HS-27A (cell line): ENCODE measurements at regions not wholly inside any gene's neighbourhood (a gene's known extent, or its start where the extent isn't known, plus 50 kb on each side); places are given as distances from the start of the nearest gene placed in this dataset.

Source experiments
- DNase-seq: peaks from one replicate; pipeline ENCODE4 v3.0.0-alpha.2; 2012; ENCODE audit warnings: low read depth, missing footprints

DNA sequence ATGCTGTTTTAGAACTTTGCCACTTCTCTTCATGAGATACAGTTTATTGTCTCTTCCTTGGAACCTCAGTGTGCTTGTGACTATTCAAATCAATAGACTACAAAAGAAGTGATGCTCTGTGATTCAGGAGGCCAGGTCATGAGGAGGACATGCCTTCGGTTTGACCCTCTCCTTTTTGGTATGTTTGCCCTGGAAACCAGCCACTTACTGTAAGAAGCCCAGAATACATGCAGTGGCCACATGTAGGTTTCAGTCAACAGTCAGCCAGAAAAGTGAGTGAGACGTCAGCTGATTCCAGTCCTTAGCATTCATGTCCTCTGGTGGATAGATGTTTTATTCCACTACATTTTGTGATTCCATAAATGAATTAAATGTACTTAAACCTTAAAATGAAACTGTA lies 328.7 kb downstream of the PCDH18 start:
- no peak for DNase-seq

GRCh38 chr4:137200322-137200721 lies 332.0 kb downstream of the PCDH18 start:
- no peak for DNase-seq

DNA sequence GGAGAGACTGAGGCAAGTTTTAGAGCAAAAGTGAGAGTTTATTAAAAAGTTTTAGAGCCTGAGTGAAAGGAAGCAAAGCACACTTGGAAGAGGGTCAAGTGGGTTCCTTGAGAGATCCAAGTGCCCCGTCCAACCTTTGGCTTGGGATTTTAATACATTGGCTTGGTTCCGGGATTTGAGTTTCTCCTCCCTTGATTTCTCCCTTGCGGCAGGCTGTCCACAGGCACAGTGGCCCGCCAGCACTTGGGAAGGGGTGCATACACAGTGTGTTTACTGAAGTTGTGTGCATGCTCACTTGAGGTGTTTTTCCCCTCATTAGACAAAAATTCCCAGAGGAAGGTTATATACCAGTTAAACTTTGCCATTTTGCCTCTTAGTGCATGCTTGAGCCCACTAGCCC lies 333.5 kb downstream of the PCDH18 start:
- no peak for DNase-seq

- DNase-seq: no peak
Observed at GRCh38 chr4:137194670-137195069, 337.6 kb downstream of the PCDH18 start.

DNA sequence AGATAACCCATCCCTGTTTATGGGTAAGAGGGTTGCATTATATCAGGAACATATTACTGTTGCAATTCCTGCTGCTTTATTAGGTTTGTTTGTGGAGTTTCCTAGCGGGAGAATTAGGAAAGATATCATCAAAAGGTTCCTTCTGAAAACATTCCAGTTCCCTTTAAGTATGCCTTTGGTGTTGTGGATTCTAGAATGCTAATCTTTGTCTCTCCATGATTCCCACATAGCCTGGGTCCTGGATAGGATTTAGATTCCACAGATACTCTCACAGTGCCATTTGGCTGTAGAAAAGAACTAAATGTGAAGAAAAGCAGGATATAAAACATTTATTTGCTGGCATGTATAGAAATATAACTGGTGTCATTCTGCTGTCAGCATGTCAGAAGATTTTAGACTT lies 338.7 kb downstream of the PCDH18 start:
- DNase-seq: no peak

DNA sequence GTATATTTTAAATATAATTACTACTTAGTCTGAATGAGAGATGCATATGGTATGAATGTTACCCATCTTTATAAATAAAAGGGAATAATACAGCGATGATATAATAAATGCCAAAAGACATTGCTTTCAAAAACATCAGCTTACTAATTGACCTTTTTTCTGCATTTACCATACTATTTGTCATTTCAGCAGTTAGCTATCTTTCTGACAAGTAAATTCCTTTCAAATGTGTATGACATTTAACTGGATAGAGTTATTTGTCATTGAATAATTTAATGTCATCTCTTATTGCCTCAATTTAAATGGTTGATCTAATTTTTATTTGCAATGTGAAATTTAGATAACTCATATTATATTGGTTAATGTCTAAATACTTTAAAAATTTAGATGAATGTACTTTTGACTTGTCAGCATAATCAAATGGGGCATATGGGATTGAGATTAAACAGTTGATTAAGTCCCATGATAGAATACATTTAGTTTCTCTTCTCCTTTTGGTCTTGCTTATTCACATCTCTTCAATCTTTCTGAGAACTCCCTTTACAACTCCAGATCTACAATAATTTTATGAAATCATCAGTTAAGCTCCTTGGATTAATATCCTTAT lies 350.9 kb downstream of the PCDH18 start:
- no peak for DNase-seq

- no peak for DNase-seq
Observed at GRCh38 chr4:137180349-137180748, 351.9 kb downstream of the PCDH18 start.

DNA sequence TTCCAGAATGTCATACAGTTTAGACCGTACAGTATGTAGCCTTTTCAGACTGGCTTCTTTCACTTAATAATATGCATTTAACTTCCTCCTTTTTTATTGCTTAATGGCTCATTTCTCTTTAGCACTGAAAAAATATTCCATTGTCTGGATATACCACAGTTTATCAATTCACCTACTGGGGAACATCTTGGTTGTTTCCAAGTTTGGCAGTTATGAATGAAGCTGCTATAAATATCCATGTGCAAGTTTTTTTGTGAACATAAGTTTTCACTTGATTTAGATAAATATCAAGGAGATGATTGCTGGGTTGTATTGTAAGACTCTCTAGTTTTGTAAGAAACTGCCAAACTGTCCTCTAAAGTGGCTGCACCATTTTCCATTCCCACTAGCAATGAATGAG lies 375.5 kb downstream of the PCDH18 start:
- DNase-seq: no peak

- DNase-seq: peak; percentile 46
Observed at GRCh38 chr4:137156054-137156453, 376.2 kb downstream of the PCDH18 start.

GRCh38 chr4:137131201-137131600 lies 401.1 kb downstream of the PCDH18 start:
- DNase-seq: no peak

GRCh38 chr4:137129845-137130244 lies 402.4 kb downstream of the PCDH18 start:
- DNase-seq: no peak

- no peak for DNase-seq
Observed at GRCh38 chr4:137129441-137129840, 402.9 kb downstream of the PCDH18 start.

DNA sequence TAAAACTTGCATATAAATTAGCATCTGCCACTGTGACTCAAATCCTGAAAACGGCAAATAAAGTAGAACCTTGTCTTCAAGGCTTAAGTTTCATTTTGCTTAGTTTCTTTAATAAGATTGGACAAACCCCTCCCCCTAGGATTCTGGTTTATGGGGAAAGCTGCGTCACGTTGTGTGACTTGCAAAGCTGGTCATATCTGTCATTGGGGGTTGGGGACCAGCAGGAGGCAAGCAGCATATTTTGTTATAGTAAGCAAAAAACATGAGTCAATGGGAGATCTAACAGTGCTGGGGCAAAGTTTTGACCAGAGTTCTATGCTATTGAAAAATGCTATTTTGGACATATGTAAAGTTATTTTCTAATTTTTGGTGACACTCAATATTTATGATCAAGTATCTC lies 407.3 kb downstream of the PCDH18 start:
- DNase-seq: peak; percentile 34

DNA sequence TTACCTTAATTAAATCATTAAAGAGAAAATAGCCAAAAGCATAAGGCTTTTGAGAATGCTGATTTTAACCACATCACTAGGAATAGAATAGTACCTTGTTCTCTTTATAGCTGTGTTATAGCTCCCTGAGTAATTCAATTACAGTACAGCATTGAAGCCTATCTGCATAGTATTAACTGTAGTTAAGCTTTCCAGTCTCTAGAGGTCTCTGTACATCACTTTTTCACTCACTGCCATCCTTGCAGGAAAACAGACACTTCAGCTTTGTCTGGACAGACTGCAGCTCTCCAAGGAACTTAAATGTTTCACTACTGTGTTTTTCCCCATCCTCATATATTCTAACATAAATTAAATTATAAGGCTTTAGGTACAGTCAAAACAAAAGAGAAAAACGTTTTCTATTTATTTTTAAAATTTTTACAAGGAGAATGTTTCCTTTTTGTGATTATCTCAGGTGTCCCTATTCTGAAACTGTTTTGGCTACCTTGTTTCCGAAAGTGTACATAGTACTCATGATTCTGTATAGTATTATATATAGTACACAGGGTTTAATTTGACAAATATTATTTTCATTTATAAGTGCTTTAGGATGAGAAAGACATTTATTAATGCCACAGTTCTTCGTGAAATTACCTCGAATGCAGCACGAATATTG lies 407.9 kb downstream of the PCDH18 start:
- DNase-seq: peak; percentile 48

DNA sequence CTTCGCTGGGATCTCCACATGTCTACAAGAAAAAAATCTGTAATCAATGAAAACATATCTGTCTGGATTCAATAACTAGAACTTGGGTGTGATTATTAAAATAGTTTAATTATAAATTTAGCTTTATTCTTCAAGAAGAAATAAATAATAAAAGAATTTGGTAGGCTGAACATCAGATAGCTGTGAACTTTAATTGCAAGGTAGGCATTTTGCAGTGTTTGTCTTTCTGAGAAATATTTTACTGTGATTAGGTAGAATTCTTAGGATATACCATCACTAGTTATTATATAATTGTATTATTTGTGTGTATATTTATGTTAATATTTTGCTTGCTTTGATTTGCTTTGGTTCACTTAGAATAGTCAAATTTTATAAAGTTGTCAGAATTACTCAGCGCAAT lies 409.4 kb downstream of the PCDH18 start:
- no peak for DNase-seq

GRCh38 chr4:137116144-137116543 lies 416.1 kb downstream of the PCDH18 start:
- DNase-seq: no peak

DNA sequence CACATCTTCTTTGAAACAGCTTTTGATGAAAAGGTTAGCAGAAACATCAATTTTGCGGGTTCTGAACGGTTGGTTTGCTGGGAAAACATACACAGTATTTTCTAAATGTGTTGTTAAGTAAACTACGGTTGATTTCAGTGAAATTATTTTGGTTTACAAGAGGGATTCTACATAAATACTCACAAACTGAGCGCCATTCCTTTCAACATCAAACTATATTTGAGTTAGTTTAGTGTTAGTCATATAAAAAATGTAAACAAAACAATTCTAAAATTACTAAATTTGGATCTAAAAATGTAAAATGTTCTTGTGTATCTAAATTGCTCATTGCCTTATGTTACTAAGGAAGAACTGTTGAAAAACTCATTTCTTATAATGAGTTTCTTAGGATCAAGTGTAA lies 425.6 kb downstream of the PCDH18 start:
- no peak for DNase-seq

DNA sequence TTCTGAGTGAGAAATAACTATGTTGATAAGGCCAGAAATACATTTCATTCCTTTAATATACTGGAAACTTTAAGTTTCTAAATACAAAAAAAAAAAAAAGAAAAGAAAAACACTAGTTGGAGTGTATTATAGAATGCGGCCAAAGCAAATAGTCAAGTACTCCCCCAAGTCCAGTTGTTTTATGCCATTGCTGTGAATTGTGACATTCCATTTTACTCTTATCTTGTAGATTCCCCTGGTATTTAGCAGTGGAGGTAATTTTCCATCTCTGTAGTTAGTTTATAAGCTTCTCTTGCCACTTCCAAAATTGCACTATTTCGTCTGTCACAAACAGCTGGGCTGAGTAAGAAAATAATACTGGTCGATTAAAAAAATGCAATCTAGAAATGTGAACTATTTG lies 426.0 kb downstream of the PCDH18 start:
- no peak for DNase-seq

GRCh38 chr4:137090951-137091350 lies 441.3 kb downstream of the PCDH18 start:
- no peak for DNase-seq

GRCh38 chr4:137083571-137084135 lies 448.6 kb downstream of the PCDH18 start:
- no peak for DNase-seq

- no peak for DNase-seq
Observed at GRCh38 chr4:137082061-137082460, 450.2 kb downstream of the PCDH18 start.

GRCh38 chr4:137076908-137077307 lies 455.4 kb downstream of the PCDH18 start:
- no peak for DNase-seq

- DNase-seq: no peak
Observed at GRCh38 chr4:137075586-137075985, 456.7 kb downstream of the PCDH18 start.

DNA sequence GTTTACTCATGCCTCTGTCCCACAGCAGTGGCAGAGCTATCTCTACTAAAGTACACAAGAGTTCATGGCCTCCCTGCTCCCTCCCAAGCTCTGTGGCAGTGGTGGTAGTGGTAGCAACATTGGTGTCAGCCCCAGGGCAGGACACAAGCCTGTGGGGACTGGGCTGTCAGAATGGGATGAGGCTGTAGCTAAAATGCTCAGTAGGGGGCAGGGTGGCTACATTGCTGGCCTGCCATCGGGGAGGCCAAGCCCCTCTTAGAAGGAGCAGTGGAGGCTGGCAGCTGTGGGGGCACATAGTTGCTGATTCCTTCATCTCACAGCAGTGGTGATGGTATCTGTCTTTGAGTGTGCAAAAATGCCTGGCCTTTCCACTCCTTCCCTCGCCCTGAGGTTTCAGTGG lies 461.7 kb downstream of the PCDH18 start:
- DNase-seq: no peak
